HUES6 (cell line): ENCODE measurements at regions not wholly inside any gene's neighbourhood (a gene's known extent, or its start where the extent isn't known, plus 50 kb on each side); places are given as distances from the start of the nearest gene placed in this dataset.
"Not testable (repeated sequence)": the region's sequence is repeated elsewhere in the genome, so short reads cannot be mapped to it uniquely, and the experiment has no call there.

Experiments
- H3K27ac ChIP-seq: 2 replicates; pipeline ENCODE4 v1.7.0; 2013; ENCODE audit warnings: low read depth, mild to moderate bottlenecking, low read length, inconsistent platforms
- H3K27me3 ChIP-seq: 2 replicates; pipeline ENCODE4 v1.6.1; 2013; ENCODE audit warnings: low read length; ENCODE audit not compliant: control insufficient read depth, insufficient read depth
- H3K36me3 ChIP-seq: 2 replicates; pipeline ENCODE4 v1.6.1; 2013; ENCODE audit warnings: low read length; ENCODE audit not compliant: control insufficient read depth, insufficient read depth
- H3K4me1 ChIP-seq: 2 replicates; pipeline ENCODE4 v1.6.1; 2013; ENCODE audit warnings: low read length; ENCODE audit not compliant: control insufficient read depth, insufficient read depth
- H3K4me3 ChIP-seq: 2 replicates; pipeline ENCODE4 v1.5.1; 2013; ENCODE audit warnings: low read depth, low read length
- H3K9ac ChIP-seq: one replicate; pipeline ENCODE4 v1.6.1; 2013; ENCODE audit warnings: mild to moderate bottlenecking, low read length
- H3K9me3 ChIP-seq: 2 replicates; pipeline ENCODE4 v1.6.1; 2013; ENCODE audit warnings: low read depth, low read length; ENCODE audit not compliant: control insufficient read depth, insufficient read depth

- Histone ChIP-seq H3K4me3 (no peak overlapping the region), H3K27ac (no peak overlapping the region), H3K9ac (no peak overlapping the region), H3K4me1 (no peaks in the 10 kb centered on the region), H3K27me3 (no peaks in the 10 kb centered on the region), H3K9me3 (no peaks in the 10 kb centered on the region), H3K36me3 (no peaks in the 10 kb centered on the region)
Measured at GRCh38 chr2:18959952-18960717, 370.8 kb upstream of the NT5C1B start.

DNA sequence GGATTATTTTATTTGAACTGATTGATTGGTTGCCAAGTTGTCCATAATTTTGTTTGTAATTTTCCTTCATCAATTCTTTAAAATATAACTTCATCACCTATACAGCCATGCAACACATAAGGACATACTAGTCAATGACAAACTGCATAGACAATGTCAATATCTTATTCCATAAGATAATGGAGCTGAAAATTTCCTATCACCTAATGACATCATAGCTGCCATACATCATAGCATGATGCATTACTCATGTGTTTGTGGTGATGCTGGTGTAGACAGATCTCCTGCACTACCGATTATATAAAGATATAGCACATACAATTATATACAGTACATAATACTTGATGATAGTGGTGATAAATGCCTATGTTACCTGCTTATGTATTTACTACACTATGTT is 369.8 kb upstream of the NT5C1B start:
- no peaks in the 10 kb centered on the region for H3K9me3 ChIP-seq
- H3K9ac ChIP-seq: no peak overlapping the region
- no peaks in the 10 kb centered on the region for H3K4me1 ChIP-seq

DNA sequence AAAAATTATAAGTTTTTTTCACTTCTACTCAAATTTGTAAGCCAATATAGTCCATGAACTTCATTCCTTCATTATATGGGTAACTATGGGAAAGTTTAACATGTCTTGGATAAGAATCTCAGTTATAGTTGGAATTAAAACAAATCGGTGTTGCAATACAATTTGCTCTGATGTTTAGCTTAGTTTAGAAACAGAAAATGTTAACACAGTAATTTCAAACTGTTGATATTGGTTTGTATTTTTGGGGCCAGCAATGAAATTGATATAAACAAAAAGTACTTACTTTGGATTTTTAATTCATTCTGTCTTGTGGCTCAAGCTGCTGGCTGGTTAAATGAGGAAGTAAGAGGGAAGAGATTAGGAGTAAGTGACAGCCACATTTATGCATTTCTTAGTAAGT is 368.5 kb upstream of the NT5C1B start:
- H3K27me3 ChIP-seq: no peaks in the 10 kb centered on the region
- H3K4me1 ChIP-seq: no peaks in the 10 kb centered on the region
- H3K36me3 ChIP-seq: no peaks in the 10 kb centered on the region
- no peak overlapping the region for H3K9ac ChIP-seq
- no peaks in the 10 kb centered on the region for H3K9me3 ChIP-seq
- H3K4me3 ChIP-seq: no peak overlapping the region
- H3K27ac ChIP-seq: no peak overlapping the region

More for the DNA sequence above, 369.8 kb upstream of the NT5C1B start:
- Histone ChIP-seq H3K27ac (no peak overlapping the region), H3K4me3 (no peak overlapping the region), H3K36me3 (no peaks in the 10 kb centered on the region), H3K27me3 (no peaks in the 10 kb centered on the region)

- Histone ChIP-seq H3K27ac (no peak overlapping the region), H3K9ac (no peak overlapping the region)
Measured at GRCh38 chr2:18950361-18950851, 361.0 kb upstream of the NT5C1B start.

DNA sequence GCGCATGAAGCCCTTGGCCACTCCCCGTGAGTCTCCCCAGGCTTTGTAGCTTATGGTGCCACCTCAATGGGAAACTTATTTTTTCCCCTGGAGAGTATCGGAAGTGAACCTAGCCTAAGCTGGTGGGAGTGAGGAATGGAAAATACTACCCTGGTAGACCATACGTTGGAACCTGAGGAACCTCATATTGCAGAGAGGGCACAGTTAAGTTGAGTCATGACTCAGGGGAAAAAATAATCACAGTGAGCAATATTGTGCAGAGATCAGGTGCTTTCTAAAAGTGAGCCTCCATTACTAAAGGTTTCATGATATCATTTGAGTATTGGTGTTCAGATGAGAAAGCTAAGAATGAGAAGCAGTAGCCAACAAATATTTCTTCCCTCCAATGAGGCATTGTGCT is 360.5 kb upstream of the NT5C1B start:
- Histone ChIP-seq H3K4me1 (no peaks in the 10 kb centered on the region), H3K27ac (no peak overlapping the region), H3K36me3 (no peaks in the 10 kb centered on the region), H3K9ac (no peak overlapping the region), H3K27me3 (no peaks in the 10 kb centered on the region), H3K4me3 (no peak overlapping the region), H3K9me3 (no peaks in the 10 kb centered on the region)

More at GRCh38 chr2:18950361-18950851, 361.0 kb upstream of the NT5C1B start:
- Histone ChIP-seq H3K27me3 (no peaks in the 10 kb centered on the region), H3K9me3 (no peaks in the 10 kb centered on the region), H3K4me3 (no peak overlapping the region), H3K4me1 (no peaks in the 10 kb centered on the region), H3K36me3 (no peaks in the 10 kb centered on the region)

DNA sequence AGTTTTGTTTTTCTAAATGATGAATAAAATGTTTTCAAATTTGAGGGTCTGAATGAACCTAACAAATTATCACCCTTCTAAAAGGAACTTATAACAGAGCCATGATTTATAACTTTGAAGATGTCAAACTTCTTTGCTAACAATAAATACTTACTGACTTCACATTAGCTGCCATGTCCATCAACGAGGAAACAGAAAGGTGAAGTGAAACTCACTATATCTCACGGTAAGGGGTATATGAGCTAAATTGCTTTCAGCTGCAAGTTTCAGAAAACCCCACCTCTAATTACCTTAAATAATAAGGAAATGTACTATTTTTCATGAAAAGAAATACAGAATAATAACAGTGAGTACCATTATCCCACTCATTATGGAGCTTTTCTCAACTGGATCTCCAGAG is 350.8 kb upstream of the NT5C1B start:
- no peak overlapping the region for H3K4me3 ChIP-seq
- H3K27me3 ChIP-seq: no peaks in the 10 kb centered on the region
- H3K9me3 ChIP-seq: no peaks in the 10 kb centered on the region
- no peak overlapping the region for H3K9ac ChIP-seq
- H3K27ac ChIP-seq: no peak overlapping the region
- no peaks in the 10 kb centered on the region for H3K36me3 ChIP-seq
- H3K4me1 ChIP-seq: no peaks in the 10 kb centered on the region

DNA sequence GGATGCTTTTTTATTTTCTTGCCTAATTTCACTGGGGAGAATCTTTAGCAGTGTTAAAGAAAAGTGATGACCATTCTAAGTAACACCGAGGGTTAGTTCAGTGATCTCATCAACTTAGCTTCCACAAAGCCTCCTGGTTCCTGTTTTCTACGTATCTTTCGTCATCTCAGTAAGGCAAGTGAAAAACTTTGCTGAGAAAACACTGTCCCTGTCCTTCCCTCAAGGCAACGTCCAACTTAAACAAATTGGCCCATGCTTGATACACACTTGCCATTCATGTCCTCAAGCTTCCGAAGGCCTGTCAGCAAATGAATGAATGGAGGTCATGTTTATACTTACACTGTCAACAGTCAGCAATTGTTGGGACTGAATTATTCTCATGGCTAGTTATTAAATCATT is 350.4 kb upstream of the NT5C1B start:
- not testable (repeated sequence) for H3K9me3 ChIP-seq, H3K9ac ChIP-seq, H3K36me3 ChIP-seq, H3K4me3 ChIP-seq, H3K4me1 ChIP-seq, H3K27me3 ChIP-seq, H3K27ac ChIP-seq

DNA sequence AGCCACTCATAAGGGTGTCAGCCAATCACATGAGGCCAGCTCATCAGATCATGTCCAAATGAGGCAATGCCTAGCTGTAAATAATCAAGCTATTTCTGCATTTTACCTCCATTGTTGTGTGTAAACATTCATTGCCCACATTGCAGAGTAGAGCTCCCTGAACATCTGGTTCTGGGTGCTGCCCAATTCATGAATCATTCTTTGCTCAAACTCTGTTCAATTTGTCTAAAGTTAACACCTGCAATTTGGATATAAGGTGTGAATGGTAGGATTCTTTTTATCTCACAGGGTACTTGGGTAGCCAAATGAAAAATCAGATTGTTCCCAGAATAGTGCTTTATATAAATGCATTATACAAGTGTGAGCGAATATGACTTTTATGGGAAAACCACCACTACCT is 345.5 kb upstream of the NT5C1B start:
- Histone ChIP-seq H3K27ac (no peak overlapping the region), H3K36me3 (no peaks in the 10 kb centered on the region), H3K9ac (no peak overlapping the region), H3K27me3 (no peaks in the 10 kb centered on the region), H3K4me3 (no peak overlapping the region), H3K9me3 (no peaks in the 10 kb centered on the region), H3K4me1 (no peaks in the 10 kb centered on the region)

DNA sequence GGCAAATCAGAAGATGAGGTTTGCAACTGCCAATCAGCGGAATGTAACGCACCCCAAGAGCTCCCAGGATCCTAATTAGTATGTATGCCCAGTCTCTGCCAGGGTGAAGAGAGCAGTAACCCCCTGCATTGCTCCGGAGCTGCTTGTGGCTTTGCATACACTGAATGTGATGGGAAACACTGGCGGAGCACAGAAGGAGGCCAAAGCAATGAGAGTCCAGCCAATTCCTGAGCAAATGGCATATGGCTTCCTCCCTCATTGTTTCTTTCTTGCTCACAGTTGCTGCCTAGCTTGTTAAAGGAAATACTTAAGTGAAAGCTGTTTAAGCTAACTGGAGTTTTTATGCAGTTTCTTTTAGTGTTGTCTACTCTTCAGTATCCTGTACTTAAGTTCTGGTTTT is 343.5 kb upstream of the NT5C1B start:
- H3K4me1 ChIP-seq: no peaks in the 10 kb centered on the region
- no peaks in the 10 kb centered on the region for H3K36me3 ChIP-seq
- H3K4me3 ChIP-seq: no peak overlapping the region
- no peaks in the 10 kb centered on the region for H3K27me3 ChIP-seq
- no peak overlapping the region for H3K27ac ChIP-seq
- no peaks in the 10 kb centered on the region for H3K9me3 ChIP-seq
- no peak overlapping the region for H3K9ac ChIP-seq

DNA sequence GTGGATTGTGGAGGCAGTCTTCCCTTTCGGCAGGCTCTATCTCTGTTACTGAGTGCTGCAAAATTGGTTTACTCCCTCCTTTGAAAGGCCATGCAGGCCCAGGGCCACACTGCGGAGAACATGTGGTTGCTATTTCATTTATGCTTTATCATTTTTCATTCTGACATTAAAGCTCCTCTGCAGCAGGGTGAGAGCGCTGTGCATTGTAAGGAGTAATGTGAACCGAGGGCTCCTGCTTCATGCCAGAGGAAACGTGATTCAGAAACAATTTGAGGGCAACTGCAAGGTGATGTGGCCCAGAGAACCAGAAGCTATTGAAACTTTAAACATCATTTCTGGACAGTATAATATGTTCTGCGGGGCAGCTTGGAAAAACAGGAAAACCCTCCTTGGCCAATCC is 341.6 kb upstream of the NT5C1B start:
- Histone ChIP-seq H3K4me1 (no peaks in the 10 kb centered on the region), H3K27me3 (no peaks in the 10 kb centered on the region), H3K9ac (no peak overlapping the region), H3K9me3 (peaks cover 5% of the 10 kb centered on the region; the same call in 1 of the 2 replicates), H3K36me3 (no peaks in the 10 kb centered on the region), H3K27ac (no peak overlapping the region), H3K4me3 (no peak overlapping the region)

DNA sequence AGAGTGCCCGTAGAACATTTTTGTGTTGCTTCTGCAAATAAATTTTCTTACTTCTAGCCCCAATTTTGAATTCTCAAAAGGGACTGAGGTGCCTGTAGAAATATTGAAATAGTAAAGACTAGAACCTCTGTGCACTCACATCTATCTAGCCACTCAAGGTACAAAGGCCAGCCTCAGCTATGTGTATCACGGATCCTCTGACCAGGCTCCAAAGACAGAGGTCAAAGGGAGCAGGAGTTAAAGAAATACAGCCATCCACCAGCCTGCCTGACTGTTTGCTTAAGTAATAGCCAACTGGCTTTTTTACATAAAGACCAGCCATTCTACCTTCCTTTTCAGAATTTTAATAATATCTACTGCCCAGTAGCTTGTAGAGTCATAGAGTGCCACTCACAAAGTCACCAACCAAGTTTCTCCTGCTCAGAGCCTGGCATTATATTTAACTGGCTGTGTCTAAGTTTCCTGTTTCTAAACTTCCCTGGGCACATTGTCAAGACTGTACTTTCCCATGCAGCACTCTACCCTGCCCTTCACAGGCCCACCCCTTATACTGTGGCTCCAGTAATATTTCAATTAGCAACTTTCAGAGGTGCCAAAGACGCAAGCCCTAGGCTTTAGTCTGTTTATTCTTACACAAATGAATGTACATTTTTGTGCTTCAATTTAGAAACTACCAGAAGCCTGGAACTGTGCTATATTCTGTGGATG is 338.3 kb upstream of the NT5C1B start:
- Histone ChIP-seq H3K4me3 (no peak overlapping the region), H3K27me3 (no peaks in the 10 kb centered on the region), H3K4me1 (peaks cover 7% of the 10 kb centered on the region; the same call in 1 of the 2 replicates), H3K9me3 (peaks cover 5% of the 10 kb centered on the region; the same call in 1 of the 2 replicates), H3K9ac (no peak overlapping the region), H3K36me3 (no peaks in the 10 kb centered on the region), H3K27ac (no peak overlapping the region)
